ENCODE measurements at regions not wholly inside any gene's neighbourhood (a gene's known extent, or its start where the extent isn't known, plus 50 kb on each side); places are given as distances from the start of the nearest gene placed in this dataset.

- intact Hi-C loops (cut with micrococcal nuclease; ENCODE audit: unreplicated experiment) (no loop called here), in situ Hi-C loops (cut with HindIII; ENCODE audit: low pct_unique_long_range_greater_than_20kb, low sequenced_read_pairs) (no loop called here)
- CTCF ChIA-PET = no interaction called here
- Histone ChIP-seq H3K9me3 (ENCODE audit: control insufficient read depth, insufficient read depth, low read depth, low read length) (no peaks in the 10 kb centered on the region), H3K27ac (ENCODE audit: low read length) (no peak overlapping the region), H3K4me3 (ENCODE audit: low read depth in 2 of 2, low read length in 2 of 2) (no peak overlapping the region), H3K36me3 (ENCODE audit: control insufficient read depth, insufficient read depth, low read length) (no peaks in the 10 kb centered on the region), H3K4me1 (ENCODE audit: control insufficient read depth, insufficient read depth, low read length) (no peaks in the 10 kb centered on the region), H3K27me3 (ENCODE audit: control insufficient read depth, insufficient read depth, low read length) (no peaks in the 10 kb centered on the region)
- TF ChIP-seq REST (IDR thresholded peaks at IDR 0.05; ENCODE audit: insufficient read depth in 1 of 2, low read depth in 2 of 2, low read length in 1 of 2) (no peak), SIN3A (IDR thresholded peaks at IDR 0.05; ENCODE audit: borderline replicate concordance, insufficient read depth, low read depth, low read length) (no peak), TCF7L2 (IDR thresholded peaks at IDR 0.05; ENCODE audit: low read depth, low read length) (no peak), POLR2AphosphoS5 (IDR thresholded peaks at IDR 0.05; ENCODE audit: low read depth, low read length) (no peak), CTCF (IDR thresholded peaks at IDR 0.05) (no peak)
- DNase-seq (ENCODE audit: low read depth, low spot score) = no peak
- no TSS peak for BruUV-seq (replicated peaks)
- ATAC-seq = no peak
- POLR2A ChIA-PET = no interaction called here
Measured at GRCh38 chrX:15915959-15916703, 61.5 kb upstream of the AP1S2 start.

- POLR2A ChIA-PET = no interaction called here
- Histone ChIP-seq H3K27me3 (ENCODE audit: control insufficient read depth, insufficient read depth, low read length) (no peaks in the 10 kb centered on the region), H3K4me3 (ENCODE audit: low read depth in 2 of 2, low read length in 2 of 2) (no peak overlapping the region), H3K36me3 (ENCODE audit: control insufficient read depth, insufficient read depth, low read length) (no peaks in the 10 kb centered on the region), H3K27ac (ENCODE audit: low read length) (no peak overlapping the region), H3K9me3 (ENCODE audit: control insufficient read depth, insufficient read depth, low read depth, low read length) (no peaks in the 10 kb centered on the region), H3K4me1 (ENCODE audit: control insufficient read depth, insufficient read depth, low read length) (no peaks in the 10 kb centered on the region)
- DNase-seq (ENCODE audit: low read depth, low spot score) = no peak
- no peak for ATAC-seq
- in situ Hi-C loops (cut with HindIII; ENCODE audit: low pct_unique_long_range_greater_than_20kb, low sequenced_read_pairs) = no loop called here
- no TSS peak for BruUV-seq (replicated peaks)
- CTCF ChIA-PET = interaction anchor here (0.6 kb wide), 1 partner anchor 790 kb away, joined by 6 read pairs; no protein-coding TSS in a partner anchor
- no peak for TF ChIP-seq CTCF (IDR thresholded peaks at IDR 0.05)
- no peak for TF ChIP-seq TCF7L2 (IDR thresholded peaks at IDR 0.05; ENCODE audit: low read depth, low read length)
- TF ChIP-seq SIN3A (IDR thresholded peaks at IDR 0.05; ENCODE audit: borderline replicate concordance, insufficient read depth, low read depth, low read length) = no peak
- TF ChIP-seq POLR2AphosphoS5 (IDR thresholded peaks at IDR 0.05; ENCODE audit: low read depth, low read length) = no peak
- TF ChIP-seq REST (IDR thresholded peaks at IDR 0.05; ENCODE audit: insufficient read depth in 1 of 2, low read depth in 2 of 2, low read length in 1 of 2) = no peak
- intact Hi-C loops (cut with micrococcal nuclease; ENCODE audit: unreplicated experiment) = no loop called here
Measured at GRCh38 chrX:15914486-15914885, 59.9 kb upstream of the AP1S2 start.

Data from Panc1 (cell line).